ENCODE measurements at regions not wholly inside any gene's neighbourhood (a gene's known extent, or its start where the extent isn't known, plus 50 kb on each side); places are given as distances from the start of the nearest gene placed in this dataset.

Small RNAs in the stretch of these regions (microRNA-seq; reads per million reads assigned to microRNA genes)
- 14.8 reads per million, percentile 40 among the genes with 10 or more reads in this experiment for gene MIR6516

Data from HL-60 (cell line).